HG02870 (cell line): ENCODE measurements at regions not wholly inside any gene's neighbourhood (a gene's known extent, or its start where the extent isn't known, plus 50 kb on each side); places are given as distances from the start of the nearest gene placed in this dataset.
"Not testable (repeated sequence)": the region's sequence is repeated elsewhere in the genome, so short reads cannot be mapped to it uniquely, and the experiment has no call there.

ENCODE experiments used
- ATAC-seq: cut with Tn5 transposase; IDR thresholded peaks from one replicate; pipeline ENCODE4 v1.9.1; 2021; ENCODE audit warnings: mild to moderate bottlenecking, moderate library complexity; ENCODE audit not compliant: unreplicated experiment

- not testable (repeated sequence) for ATAC-seq
Measured at GRCh38 chr7:153076289-153076688, 316.7 kb downstream of the ACTR3B start.

GRCh38 chr7:153081496-153081895, 321.9 kb downstream of the ACTR3B start:
- ATAC-seq, result no peak

- ATAC-seq, result no peak
Measured at GRCh38 chr7:153084278-153084677, 324.7 kb downstream of the ACTR3B start.

GRCh38 chr7:153087498-153087897, 327.9 kb downstream of the ACTR3B start:
- ATAC-seq, result no peak

GRCh38 chr7:153088601-153089000, 329.0 kb downstream of the ACTR3B start:
- ATAC-seq, result no peak

- no peak for ATAC-seq
Measured at GRCh38 chr7:153090209-153090608, 330.7 kb downstream of the ACTR3B start.

GRCh38 chr7:153090764-153091163, 331.2 kb downstream of the ACTR3B start:
- ATAC-seq, result no peak

- no peak for ATAC-seq
Measured at GRCh38 chr7:153091477-153091876, 331.9 kb downstream of the ACTR3B start.

- ATAC-seq, result no peak
Measured at GRCh38 chr7:153097511-153098201, 338.1 kb downstream of the ACTR3B start.

GRCh38 chr7:153099235-153099634, 339.7 kb downstream of the ACTR3B start:
- no peak for ATAC-seq

GRCh38 chr7:153100691-153101237, 341.2 kb downstream of the ACTR3B start:
- no peak for ATAC-seq

GRCh38 chr7:153103202-153103601, 343.6 kb downstream of the ACTR3B start:
- ATAC-seq, result no peak

- ATAC-seq, result no peak
Measured at GRCh38 chr7:153107826-153108225, 348.3 kb downstream of the ACTR3B start.

GRCh38 chr7:153109566-153109965, 350.0 kb downstream of the ACTR3B start:
- no peak for ATAC-seq

- ATAC-seq, result no peak
Measured at GRCh38 chr7:153110606-153111005, 351.1 kb downstream of the ACTR3B start.

- ATAC-seq, result not testable (repeated sequence)
Measured at GRCh38 chr7:153122255-153122654, 362.7 kb downstream of the ACTR3B start.

GRCh38 chr7:153130052-153130451, 370.5 kb downstream of the ACTR3B start:
- no peak for ATAC-seq

GRCh38 chr7:153151766-153152165, 392.2 kb downstream of the ACTR3B start:
- no peak for ATAC-seq

GRCh38 chr7:153152801-153153422, 393.4 kb downstream of the ACTR3B start:
- ATAC-seq, result no peak

GRCh38 chr7:153158149-153158548, 398.6 kb downstream of the ACTR3B start:
- ATAC-seq, result no peak

- no peak for ATAC-seq
Measured at GRCh38 chr7:153170287-153170686, 410.7 kb downstream of the ACTR3B start.

GRCh38 chr7:153185936-153186335, 426.4 kb downstream of the ACTR3B start:
- ATAC-seq, result no peak
